Muscle of leg (tissue), 3 donors: ENCODE measurements at regions not wholly inside any gene's neighbourhood (a gene's known extent, or its start where the extent isn't known, plus 50 kb on each side); places are given as distances from the start of the nearest gene placed in this dataset.

Experiments used
- DNase-seq: peaks from one replicate; pipeline ENCODE4 v3.0.0; 2013
- H3K27ac ChIP-seq: one replicate; pipeline ENCODE4 v1.5.1; 2013; ENCODE audit warnings: mild to moderate bottlenecking, low read length, control low read depth
- H3K27me3 ChIP-seq: one replicate; pipeline ENCODE4 v1.6.1; 2013; ENCODE audit warnings: low read length; ENCODE audit not compliant: control insufficient read depth, insufficient read depth
- H3K36me3 ChIP-seq: one replicate; pipeline ENCODE4 v1.6.1; 2013; ENCODE audit warnings: low read length; ENCODE audit not compliant: control insufficient read depth, insufficient read depth
- H3K4me1 ChIP-seq: one replicate; pipeline ENCODE4 v1.6.1; 2013; ENCODE audit warnings: low read length; ENCODE audit not compliant: control insufficient read depth, insufficient read depth
- H3K4me3 ChIP-seq: one replicate; pipeline ENCODE4 v1.5.1; 2013; ENCODE audit warnings: low read length, control low read depth
- H3K9me3 ChIP-seq: replicated peaks from 2 replicates; pipeline ENCODE4 v1.6.1; 2013; ENCODE audit warnings: low read depth, low read length; ENCODE audit not compliant: control insufficient read depth
- WGBS: methylation state at CpG from one replicate; pipeline ENCODE4 v1.1.5; 2013; ENCODE audit warnings: missing lambda C conversion rate; ENCODE audit not compliant: insufficient coverage; 5-methylcytosine and 5-hydroxymethylcytosine counted together

DNA sequence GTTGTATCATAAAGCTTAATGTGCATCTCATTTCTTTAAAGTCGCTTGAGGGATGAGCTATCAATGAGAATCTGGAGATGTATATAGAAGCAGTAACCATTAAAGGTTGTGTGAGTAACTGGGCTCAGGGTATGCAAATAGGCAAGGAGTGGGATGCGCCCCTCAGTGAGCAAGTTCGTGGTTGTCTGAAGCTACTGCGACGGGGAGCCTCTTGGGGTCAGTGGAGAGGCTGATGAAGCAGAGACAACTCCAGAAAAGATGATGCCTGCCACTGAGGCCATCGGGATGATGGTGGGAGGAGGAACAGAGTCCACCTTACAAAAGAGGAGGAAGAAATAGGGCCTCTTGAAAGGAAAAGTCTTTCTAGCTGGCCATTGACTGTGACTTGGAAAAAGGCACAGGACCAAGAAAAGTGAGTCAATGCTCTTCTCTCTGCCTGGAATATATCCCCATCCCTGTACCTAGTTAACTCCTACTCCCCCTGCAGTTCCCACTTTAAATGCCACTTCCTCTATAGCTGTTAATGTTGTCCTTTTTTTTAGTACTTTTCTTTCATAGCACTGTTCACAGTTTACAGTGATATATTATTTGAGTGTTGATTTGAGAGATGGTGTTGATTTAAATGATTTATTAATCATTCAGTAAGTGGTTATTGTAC is 51.4 kb upstream of the LSM6 start:
- no peaks in the 10 kb centered on the region for H3K27me3 ChIP-seq
- DNase-seq: no peak

GRCh38 chr4:146123231-146123630 is 52.3 kb upstream of the LSM6 start:
- no peaks in the 10 kb centered on the region for H3K27me3 ChIP-seq
- WGBS: no CpG with 5 or more reads among the region's 1 CpG
- H3K36me3 ChIP-seq: no peaks in the 10 kb centered on the region
- DNase-seq: no peak
- H3K4me3 ChIP-seq: no peak overlapping the region
- no peaks in the 10 kb centered on the region for H3K9me3 ChIP-seq
- H3K4me1 ChIP-seq: no peaks in the 10 kb centered on the region
- no peak overlapping the region for H3K27ac ChIP-seq

More for the DNA sequence above, 51.4 kb upstream of the LSM6 start:
- no peak overlapping the region for H3K4me3 ChIP-seq
- H3K4me1 ChIP-seq: no peaks in the 10 kb centered on the region
- no peaks in the 10 kb centered on the region for H3K9me3 ChIP-seq
- WGBS: 32% methylated on average over 6 of the region's 6 CpGs
- H3K36me3 ChIP-seq: no peaks in the 10 kb centered on the region
- no peak overlapping the region for H3K27ac ChIP-seq

DNA sequence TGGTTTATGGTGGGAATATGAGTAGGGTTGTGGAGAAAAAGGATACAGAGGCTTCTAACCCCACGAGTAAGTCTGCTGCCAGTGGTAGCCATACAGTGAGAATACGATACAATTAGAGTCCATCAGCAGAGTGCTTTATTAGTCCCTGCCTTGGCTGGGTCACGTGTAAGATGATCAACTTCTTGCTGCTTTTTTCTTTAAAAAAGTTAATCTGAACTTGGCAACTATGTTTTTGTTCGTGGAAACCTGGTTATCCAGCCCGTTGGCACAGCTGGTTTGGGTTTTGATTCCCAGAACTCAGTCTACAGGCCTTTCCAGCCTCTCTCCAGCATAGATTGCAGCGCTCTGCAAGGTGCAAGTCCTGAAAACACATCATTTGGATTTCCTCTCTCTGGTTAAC is 53.1 kb upstream of the LSM6 start:
- 56% methylated on average over 5 of the region's 6 CpGs for WGBS
- Histone ChIP-seq H3K4me1 (no peaks in the 10 kb centered on the region), H3K36me3 (no peaks in the 10 kb centered on the region), H3K9me3 (no peaks in the 10 kb centered on the region), H3K4me3 (no peak overlapping the region), H3K27me3 (no peaks in the 10 kb centered on the region), H3K27ac (no peak overlapping the region)
- peak; percentile 14 for DNase-seq

DNA sequence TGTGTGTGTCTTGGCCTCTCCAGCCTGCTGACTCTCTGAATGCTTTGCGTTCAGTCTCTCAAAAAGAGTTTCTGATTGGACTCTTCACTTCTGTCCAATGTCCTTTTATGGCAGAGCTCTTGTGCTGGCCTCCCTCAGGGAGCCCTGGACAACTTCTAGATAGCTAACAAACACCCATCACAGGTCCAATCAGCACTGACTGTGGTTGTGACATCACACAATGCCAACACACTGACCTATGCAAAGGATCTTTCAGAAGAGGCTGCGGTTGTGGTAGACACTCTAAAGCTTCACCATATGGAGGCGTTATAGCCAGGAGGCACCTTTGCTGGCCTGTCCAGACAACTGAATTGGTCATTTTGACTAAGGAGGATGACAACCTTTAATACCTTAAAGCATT is 53.8 kb upstream of the LSM6 start:
- Histone ChIP-seq H3K27me3 (no peaks in the 10 kb centered on the region), H3K4me3 (no peak overlapping the region), H3K9me3 (no peaks in the 10 kb centered on the region), H3K4me1 (no peaks in the 10 kb centered on the region), H3K27ac (no peak overlapping the region), H3K36me3 (no peaks in the 10 kb centered on the region)
- WGBS: 100% methylated on average over 1 of the region's 3 CpGs
- no peak for DNase-seq

GRCh38 chr4:146119845-146120404 is 55.6 kb upstream of the LSM6 start:
- 89% methylated on average over 3 of the region's 6 CpGs for WGBS
- DNase-seq: no peak
- Histone ChIP-seq H3K27me3 (no peaks in the 10 kb centered on the region), H3K4me1 (no peaks in the 10 kb centered on the region), H3K9me3 (peaks cover 3% of the 10 kb centered on the region), H3K27ac (no peak overlapping the region), H3K4me3 (no peak overlapping the region), H3K36me3 (no peaks in the 10 kb centered on the region)

DNA sequence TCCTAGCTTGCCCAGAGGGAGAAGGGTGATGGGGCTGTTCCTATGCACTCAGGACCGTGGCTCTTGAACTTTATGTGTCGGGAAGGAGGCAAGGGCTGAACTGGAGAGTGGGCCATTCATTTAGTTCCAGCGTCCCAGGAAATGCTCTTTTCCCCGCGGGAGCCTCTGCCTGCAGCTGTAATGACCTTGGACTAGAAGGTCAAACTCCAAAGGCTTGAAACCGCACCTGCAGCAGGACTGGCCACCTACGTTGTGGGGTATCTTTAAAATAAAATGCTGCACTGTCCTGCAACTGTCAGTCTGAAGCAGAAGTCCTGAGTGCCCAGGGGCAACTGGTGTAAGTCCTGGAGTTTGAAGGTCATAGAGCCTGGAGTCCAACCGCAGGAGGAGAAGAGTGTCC is 61.5 kb upstream of the LSM6 start:
- WGBS: 53% methylated on average over 7 of the region's 8 CpGs
- Histone ChIP-seq H3K9me3 (peaks cover 3% of the 10 kb centered on the region), H3K4me3 (no peak overlapping the region), H3K27ac (no peak overlapping the region), H3K27me3 (no peaks in the 10 kb centered on the region), H3K4me1 (no peaks in the 10 kb centered on the region), H3K36me3 (no peaks in the 10 kb centered on the region)
- no peak for DNase-seq

DNA sequence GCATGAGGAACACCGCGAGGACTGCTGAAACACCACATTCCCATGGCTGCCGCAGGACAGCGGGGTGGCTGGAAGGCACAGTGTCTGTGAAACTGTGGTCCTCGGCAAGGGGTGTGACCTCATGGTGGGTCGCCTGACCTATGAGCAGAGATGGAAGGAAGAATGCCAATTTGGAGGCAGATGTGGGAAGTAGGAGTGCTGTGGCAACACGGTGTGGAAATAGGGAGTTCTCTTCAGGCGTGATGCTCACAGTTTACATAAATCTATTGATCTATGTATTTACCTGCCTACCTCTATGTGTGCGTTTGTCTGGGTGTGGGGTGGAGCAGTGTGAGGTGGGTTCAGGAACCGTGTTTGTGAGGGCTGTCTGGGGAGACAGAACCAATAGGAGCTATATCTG is 62.3 kb upstream of the LSM6 start:
- DNase-seq: no peak
- Histone ChIP-seq H3K4me3 (no peak overlapping the region), H3K27ac (no peak overlapping the region), H3K4me1 (no peaks in the 10 kb centered on the region), H3K27me3 (no peaks in the 10 kb centered on the region), H3K9me3 (peaks cover 3% of the 10 kb centered on the region), H3K36me3 (no peaks in the 10 kb centered on the region)
- 90% methylated on average over 7 of the region's 10 CpGs for WGBS

DNA sequence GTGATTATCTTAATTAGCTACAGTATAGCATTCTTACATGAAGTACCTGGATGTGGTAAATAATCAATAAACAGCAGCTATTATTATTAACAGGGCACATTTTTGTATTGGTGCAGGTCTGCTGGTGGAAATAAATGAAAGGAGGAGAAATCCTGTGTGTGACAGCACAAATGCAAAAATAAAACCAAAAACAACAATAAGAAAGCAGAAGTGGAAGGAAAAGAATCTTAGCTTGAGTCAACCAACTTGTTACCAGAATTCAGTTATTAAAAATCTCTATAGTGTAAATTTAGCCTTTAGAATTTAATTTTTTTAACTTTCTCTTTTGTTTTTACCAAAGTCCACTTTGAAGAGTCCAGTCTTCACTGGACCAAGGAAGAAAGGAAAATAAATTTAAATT is 63.1 kb upstream of the LSM6 start:
- no peak overlapping the region for H3K27ac ChIP-seq
- no peaks in the 10 kb centered on the region for H3K36me3 ChIP-seq
- DNase-seq: no peak
- peaks cover 3% of the 10 kb centered on the region for H3K9me3 ChIP-seq
- H3K4me3 ChIP-seq: no peak overlapping the region
- no peaks in the 10 kb centered on the region for H3K27me3 ChIP-seq
- no peaks in the 10 kb centered on the region for H3K4me1 ChIP-seq

- WGBS: no CpG with 5 or more reads among the region's 4 CpGs
- no peak overlapping the region for H3K27ac ChIP-seq
These were observed 64.5 kb upstream of the LSM6 start for GRCh38 chr4:146110871-146111485.

GRCh38 chr4:146108756-146109155 is 66.8 kb upstream of the LSM6 start:
- Histone ChIP-seq H3K36me3 (no peaks in the 10 kb centered on the region), H3K27ac (no peak overlapping the region), H3K27me3 (no peaks in the 10 kb centered on the region), H3K4me3 (no peak overlapping the region), H3K9me3 (no peaks in the 10 kb centered on the region), H3K4me1 (no peaks in the 10 kb centered on the region)
- no CpG with 5 or more reads among the region's 1 CpG for WGBS
- DNase-seq: no peak

More at GRCh38 chr4:146110871-146111485, 64.5 kb upstream of the LSM6 start:
- no peak for DNase-seq
- no peaks in the 10 kb centered on the region for H3K4me1 ChIP-seq
- no peak overlapping the region for H3K4me3 ChIP-seq
- H3K9me3 ChIP-seq: no peaks in the 10 kb centered on the region
- H3K27me3 ChIP-seq: no peaks in the 10 kb centered on the region
- H3K36me3 ChIP-seq: no peaks in the 10 kb centered on the region
